ENCODE measurements at regions not wholly inside any gene's neighbourhood (a gene's known extent, or its start where the extent isn't known, plus 50 kb on each side); places are given as distances from the start of the nearest gene placed in this dataset.

DNA sequence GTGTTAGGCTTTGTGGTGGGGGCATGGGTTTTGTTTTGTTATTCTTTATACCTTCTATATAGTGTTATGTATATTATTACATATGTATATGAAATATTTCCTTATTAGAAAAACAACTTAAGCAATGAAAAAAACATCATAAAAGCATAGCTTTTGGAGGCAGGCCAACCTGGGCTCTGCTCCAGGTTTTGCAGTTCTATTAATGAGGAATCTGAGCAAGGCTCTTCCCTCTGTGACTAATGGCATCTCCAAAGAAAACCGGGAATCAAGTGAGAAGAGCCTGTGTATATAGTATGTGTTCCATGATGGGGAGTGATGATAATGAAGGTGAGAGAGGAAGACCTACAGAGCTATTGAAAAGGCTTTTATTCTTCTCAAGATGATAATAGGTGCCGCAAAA lies 291.1 kb downstream of the CLIC5 start:
- H3K9me3 ChIP-seq = no peaks in the 10 kb centered on the region
- no peaks in the 10 kb centered on the region for H3K4me1 ChIP-seq
- no peak for DNase-seq
- no peaks in the 10 kb centered on the region for H3K27me3 ChIP-seq
- H3K36me3 ChIP-seq = no peaks in the 10 kb centered on the region
- TF ChIP-seq, protein P1, sequence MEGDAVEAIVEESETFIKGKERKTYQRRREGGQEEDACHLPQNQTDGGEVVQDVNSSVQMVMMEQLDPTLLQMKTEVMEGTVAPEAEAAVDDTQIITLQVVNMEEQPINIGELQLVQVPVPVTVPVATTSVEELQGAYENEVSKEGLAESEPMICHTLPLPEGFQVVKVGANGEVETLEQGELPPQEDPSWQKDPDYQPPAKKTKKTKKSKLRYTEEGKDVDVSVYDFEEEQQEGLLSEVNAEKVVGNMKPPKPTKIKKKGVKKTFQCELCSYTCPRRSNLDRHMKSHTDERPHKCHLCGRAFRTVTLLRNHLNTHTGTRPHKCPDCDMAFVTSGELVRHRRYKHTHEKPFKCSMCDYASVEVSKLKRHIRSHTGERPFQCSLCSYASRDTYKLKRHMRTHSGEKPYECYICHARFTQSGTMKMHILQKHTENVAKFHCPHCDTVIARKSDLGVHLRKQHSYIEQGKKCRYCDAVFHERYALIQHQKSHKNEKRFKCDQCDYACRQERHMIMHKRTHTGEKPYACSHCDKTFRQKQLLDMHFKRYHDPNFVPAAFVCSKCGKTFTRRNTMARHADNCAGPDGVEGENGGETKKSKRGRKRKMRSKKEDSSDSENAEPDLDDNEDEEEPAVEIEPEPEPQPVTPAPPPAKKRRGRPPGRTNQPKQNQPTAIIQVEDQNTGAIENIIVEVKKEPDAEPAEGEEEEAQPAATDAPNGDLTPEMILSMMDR (IDR thresholded peaks at IDR 0.05; ENCODE audit: low read depth, low read length) = no peak
- no peak overlapping the region for H3K4me3 ChIP-seq (ENCODE audit: low read depth, low read length)

DNA sequence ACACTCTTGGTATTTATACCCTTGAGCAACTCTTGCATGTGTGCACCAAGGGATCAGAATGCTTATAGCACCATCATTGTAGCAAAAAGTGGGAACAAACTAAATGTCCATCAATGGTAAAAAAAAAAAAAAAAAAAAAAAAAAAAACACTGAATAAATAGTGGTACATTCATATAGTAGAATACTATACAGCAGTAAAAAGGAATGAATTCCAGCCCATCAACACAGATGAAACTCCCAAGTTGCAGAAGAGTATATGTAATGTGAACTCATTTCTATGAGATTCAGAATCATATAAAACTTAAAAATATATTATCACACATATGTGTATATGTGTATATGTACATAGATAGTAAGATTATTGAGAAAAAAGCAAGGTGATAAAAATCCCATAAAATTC lies 291.6 kb downstream of the CLIC5 start:
- H3K9me3 ChIP-seq = no peaks in the 10 kb centered on the region
- no peak overlapping the region for H3K4me3 ChIP-seq (ENCODE audit: low read depth, low read length)
- no peaks in the 10 kb centered on the region for H3K4me1 ChIP-seq
- no peak for DNase-seq
- H3K36me3 ChIP-seq = no peaks in the 10 kb centered on the region
- H3K27me3 ChIP-seq = no peaks in the 10 kb centered on the region
- TF ChIP-seq, protein P1 (IDR thresholded peaks at IDR 0.05; ENCODE audit: low read depth, low read length) = no peak

DNA sequence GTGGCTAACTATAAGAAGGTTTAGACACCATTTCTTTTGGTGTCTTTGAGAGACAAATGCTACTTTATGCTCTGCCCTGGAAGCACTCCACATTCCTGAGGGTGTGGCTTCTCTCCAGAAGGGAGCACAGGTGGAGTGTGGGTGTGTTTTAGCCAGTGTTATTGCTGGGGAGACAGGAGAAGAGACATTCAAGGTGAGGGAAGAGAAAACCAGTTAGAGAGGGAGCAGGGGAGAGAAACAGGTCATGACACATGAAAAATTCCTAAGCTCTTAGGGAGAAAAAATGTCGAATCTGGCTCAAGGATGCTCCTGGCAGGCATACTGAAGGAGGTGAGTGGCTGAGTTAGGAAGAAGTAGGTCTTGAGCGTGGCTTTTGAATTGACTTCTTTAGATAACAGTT lies 292.8 kb downstream of the CLIC5 start:
- no peaks in the 10 kb centered on the region for H3K36me3 ChIP-seq
- TF ChIP-seq, protein P1 (IDR thresholded peaks at IDR 0.05; ENCODE audit: low read depth, low read length) = no peak
- H3K9me3 ChIP-seq = no peaks in the 10 kb centered on the region
- no peak for DNase-seq
- no peak overlapping the region for H3K4me3 ChIP-seq (ENCODE audit: low read depth, low read length)
- no peaks in the 10 kb centered on the region for H3K4me1 ChIP-seq
- no peaks in the 10 kb centered on the region for H3K27me3 ChIP-seq

DNA sequence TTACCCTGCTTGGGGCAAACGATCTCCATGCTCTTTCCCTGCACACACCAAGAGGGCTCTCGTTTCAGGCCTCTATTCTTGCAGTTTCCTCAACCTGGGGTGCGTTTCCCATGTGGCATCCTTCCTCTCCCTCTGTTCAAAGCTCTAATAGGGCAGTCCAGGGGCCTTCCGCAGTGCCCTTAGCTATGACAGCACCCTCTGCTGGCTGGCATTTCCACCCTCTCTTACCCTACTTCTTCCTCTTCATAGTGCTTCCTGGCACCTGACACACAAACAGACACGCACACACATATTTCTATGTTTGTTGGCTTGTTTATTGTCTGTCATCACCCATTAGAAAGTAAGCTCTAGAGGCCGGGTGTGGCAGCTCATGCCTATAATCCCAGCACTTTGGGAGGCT lies 294.0 kb downstream of the CLIC5 start:
- Histone ChIP-seq H3K27me3 (no peaks in the 10 kb centered on the region), H3K9me3 (no peaks in the 10 kb centered on the region), H3K4me1 (no peaks in the 10 kb centered on the region), H3K36me3 (no peaks in the 10 kb centered on the region), H3K4me3 (ENCODE audit: low read depth, low read length) (no peak overlapping the region)
- TF ChIP-seq, protein P1 (IDR thresholded peaks at IDR 0.05; ENCODE audit: low read depth, low read length) = no peak
- no peak for DNase-seq

DNA sequence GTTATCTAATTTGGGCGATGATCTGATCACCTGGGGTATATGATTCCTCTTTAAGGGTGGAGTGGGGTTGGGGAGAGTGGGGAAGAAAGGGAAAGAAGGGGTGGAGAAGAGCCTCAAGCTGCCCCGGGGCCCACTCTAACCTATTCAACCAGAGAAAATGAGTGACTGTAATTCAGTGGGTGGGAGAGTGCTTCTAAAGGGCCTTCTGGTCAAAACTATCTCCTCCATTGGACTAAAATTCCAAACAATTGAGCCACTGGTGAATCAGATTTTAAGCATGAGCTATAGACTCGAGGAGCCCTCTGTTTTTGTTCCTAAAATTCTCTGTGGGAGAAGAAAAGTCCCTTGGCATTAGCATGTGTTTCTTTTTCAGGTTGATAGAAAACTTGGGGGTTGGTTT lies 296.8 kb downstream of the CLIC5 start:
- DNase-seq = no peak
- Histone ChIP-seq H3K9me3 (no peaks in the 10 kb centered on the region), H3K4me3 (ENCODE audit: low read depth, low read length) (no peak overlapping the region), H3K27me3 (no peaks in the 10 kb centered on the region; the same call in 1 of the 2 replicates), H3K36me3 (no peaks in the 10 kb centered on the region), H3K4me1 (no peaks in the 10 kb centered on the region)
- TF ChIP-seq, protein P1 (IDR thresholded peaks at IDR 0.05; ENCODE audit: low read depth, low read length) = no peak

DNA sequence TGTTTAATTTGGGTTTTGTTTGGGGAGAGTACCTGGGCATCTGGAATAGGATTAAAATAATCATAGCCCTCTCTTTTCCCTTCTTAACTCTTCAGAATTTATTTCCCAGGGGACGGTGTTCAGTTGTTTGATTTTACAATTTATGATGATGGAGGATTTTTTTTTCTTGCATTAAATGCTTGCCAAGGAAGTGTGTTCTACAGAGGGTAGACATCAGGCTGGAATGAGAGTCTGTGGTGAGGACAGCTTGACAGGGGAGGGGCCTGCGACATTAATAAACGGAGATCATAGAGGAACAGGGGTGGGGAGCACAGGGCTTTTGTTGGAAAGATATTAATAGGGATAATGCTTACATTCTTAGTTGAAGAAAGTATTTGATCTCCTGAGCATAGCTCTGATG lies 297.5 kb downstream of the CLIC5 start:
- no peaks in the 10 kb centered on the region for H3K4me1 ChIP-seq

More for the DNA sequence above, 297.5 kb downstream of the CLIC5 start:
- Histone ChIP-seq H3K9me3 (no peaks in the 10 kb centered on the region), H3K36me3 (no peaks in the 10 kb centered on the region), H3K27me3 (no peaks in the 10 kb centered on the region; the same call in 1 of the 2 replicates), H3K4me3 (ENCODE audit: low read depth, low read length) (no peak overlapping the region)
- DNase-seq = no peak
- TF ChIP-seq, protein P1 (IDR thresholded peaks at IDR 0.05; ENCODE audit: low read depth, low read length) = no peak

All from BE2C (cell line).